Globus pallidus (tissue), 1 donor: ENCODE measurements at regions not wholly inside any gene's neighbourhood (a gene's known extent, or its start where the extent isn't known, plus 50 kb on each side); places are given as distances from the start of the nearest gene placed in this dataset.
A peak's percentile ranks its signal among the peaks of the same experiment; 100 is the strongest.

Experiments
- DNase-seq: peaks from one replicate; pipeline ENCODE4 v3.0.0-alpha.2; 2015; ENCODE audit warnings: low spot score

GRCh38 chr3:168648321-168648720, 552.6 kb upstream of the GOLIM4 start:
- no peak for DNase-seq

- DNase-seq: no peak
Observed at GRCh38 chr3:168647582-168647981, 551.9 kb upstream of the GOLIM4 start.

DNA sequence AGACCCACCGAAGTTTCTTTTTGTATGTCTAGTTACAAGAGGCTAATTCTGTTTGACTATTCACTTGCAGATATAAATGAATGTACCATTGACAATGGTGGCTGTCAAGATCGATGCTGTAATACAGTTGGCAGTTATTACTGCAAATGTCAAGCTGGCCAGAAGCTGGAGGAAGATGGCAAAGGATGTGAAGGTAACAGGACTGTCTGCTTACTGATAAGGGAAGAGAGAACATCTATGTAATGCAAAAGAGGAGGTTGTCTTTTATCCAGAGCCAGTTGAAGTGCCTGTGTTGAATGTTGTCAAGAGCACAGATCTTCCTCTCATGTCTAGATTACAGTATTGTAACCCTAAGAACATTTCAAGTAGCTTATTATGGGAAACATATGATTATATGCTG, 549.5 kb upstream of the GOLIM4 start:
- no peak for DNase-seq

DNA sequence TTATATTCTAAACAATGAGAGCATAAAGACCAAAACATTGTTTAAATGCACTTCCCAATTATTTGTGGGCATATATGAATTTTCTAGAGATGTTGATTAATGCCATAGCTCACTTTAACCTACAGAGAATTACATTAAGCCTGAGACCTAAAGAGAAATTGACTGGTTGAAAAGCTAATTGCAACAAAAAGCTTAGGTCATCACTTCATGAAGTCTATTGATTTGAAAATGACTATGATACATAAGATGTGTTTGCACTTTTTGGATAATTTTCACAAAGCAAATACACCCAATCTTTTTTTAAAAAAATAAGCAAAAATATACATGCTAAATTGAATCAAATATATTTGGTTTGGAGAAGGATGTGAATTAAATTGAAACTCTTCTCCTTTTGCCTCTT, 532.8 kb upstream of the GOLIM4 start:
- DNase-seq: no peak

DNA sequence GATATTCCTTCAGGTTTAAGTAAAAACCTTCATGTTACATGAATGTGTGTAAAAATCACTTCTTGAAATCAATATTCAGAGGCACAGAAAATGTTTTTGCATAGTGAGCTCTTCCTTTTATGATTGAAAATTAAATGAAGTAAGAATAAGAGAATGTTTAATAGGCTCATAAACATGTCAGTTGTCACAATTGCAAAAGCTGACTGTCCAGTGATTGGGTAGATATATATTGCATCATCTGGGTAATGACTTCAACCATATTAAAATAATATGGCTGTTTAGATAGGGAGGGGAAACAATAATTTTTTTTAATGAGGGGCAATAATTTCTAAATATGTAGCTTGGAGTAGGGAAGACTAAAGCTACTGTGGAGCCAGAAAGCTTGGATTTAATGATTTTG, 529.8 kb upstream of the GOLIM4 start:
- DNase-seq: no peak

- DNase-seq: no peak
Observed at GRCh38 chr3:168624892-168625448, 529.2 kb upstream of the GOLIM4 start.

- no peak for DNase-seq
Observed at GRCh38 chr3:168624195-168624594, 528.5 kb upstream of the GOLIM4 start.

DNA sequence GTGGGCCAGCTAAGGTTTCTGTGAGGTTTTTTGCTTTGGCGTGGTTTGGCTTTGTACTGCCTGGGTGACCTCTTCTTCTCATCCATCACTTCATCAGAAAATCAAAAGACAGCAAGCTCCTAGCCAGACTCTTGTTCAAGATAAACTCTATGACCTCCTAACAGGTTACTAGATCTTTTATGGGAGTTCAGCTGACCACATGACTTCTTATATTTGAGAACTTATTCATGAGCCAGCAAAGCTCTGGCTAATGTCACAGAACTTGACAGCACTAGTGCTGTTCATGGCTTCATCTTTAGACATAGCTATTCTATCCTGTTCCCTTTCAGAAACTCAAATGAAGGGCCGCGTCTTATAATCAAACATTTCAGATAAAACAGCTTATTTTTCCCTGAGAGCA, 527.1 kb upstream of the GOLIM4 start:
- no peak for DNase-seq

DNA sequence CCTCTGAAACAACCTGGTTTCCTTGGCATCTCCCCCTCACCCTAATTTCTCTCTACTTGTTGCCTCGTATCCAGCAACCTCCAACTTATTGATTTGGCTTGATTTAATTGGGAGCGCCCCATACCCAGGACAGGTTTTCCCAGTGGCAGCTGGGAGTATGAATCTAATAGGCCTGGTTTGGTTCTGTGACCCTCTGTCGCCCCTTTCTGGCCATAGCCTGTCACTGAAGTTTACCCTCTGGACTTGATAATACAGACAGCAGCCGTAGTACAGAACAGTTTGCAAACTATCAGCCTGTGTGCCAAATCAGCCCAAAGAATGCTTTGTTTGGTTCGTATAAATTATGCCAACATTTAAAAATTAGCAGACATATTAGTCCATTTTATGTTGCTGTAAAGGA, 525.1 kb upstream of the GOLIM4 start:
- peak; percentile 68 for DNase-seq

- DNase-seq: no peak
Observed at GRCh38 chr3:168618827-168619470, 523.2 kb upstream of the GOLIM4 start.

DNA sequence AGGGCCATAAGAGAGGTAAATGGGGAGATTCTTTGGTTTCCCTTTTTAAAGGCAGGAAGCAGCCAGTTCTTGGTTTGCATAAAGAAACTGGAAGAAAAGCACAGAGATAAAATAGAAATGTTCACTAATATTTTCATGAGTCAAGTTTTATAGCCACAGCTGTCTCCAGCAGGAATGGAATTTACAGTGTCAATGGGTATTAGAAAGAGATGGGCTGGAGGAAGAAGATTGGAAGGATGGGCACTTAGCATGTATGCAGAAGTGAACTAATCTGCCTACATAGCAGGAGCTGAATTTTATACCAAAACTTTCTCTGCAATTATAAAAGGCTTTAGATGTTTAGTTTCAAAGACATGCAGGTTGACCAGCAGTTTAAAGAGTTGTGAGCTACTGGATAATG, 521.9 kb upstream of the GOLIM4 start:
- no peak for DNase-seq

DNA sequence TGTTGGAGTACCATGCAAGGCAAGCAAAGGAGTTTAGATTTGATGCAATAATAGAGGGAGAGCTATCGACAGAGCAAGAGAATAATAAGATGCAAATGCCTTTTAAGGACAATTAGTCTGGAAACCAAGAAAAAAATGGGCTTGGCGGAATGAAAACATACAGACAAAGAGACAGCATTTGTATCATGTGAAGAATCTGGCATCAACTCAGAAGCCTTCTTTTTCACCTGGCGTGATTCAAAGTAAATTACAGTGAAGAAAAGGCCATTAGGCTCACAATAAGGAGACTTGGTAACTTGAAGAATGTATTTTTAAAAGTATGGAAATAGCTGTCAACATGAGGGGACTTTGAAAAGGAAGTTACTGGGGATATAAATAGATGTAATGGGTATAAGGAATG, 521.2 kb upstream of the GOLIM4 start:
- DNase-seq: no peak

DNA sequence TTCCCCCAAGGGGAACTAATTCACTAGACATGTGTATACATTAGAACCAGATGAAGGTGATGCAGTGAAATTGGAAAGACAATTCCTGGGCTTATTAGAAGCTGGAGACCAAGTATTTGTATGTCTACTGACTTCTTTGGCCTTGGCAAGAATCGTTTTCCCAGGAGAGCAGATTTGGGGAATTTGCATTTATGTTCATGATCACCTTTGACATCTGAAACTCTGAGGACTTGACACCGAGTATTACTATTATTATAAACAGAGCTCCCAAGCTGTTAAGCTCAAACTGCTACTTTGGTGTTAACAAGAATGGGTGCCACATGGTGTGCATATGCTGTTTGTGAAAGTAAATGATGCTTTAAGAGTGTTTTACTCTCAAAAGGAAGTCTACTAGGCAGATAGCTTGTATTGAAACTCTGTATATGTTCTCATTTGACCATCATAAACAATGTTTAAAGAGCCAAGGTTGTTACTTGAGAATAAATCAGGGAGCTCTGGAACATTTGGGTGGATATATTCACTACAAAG, 519.8 kb upstream of the GOLIM4 start:
- DNase-seq: no peak

GRCh38 chr3:168613151-168613550, 517.4 kb upstream of the GOLIM4 start:
- no peak for DNase-seq

DNA sequence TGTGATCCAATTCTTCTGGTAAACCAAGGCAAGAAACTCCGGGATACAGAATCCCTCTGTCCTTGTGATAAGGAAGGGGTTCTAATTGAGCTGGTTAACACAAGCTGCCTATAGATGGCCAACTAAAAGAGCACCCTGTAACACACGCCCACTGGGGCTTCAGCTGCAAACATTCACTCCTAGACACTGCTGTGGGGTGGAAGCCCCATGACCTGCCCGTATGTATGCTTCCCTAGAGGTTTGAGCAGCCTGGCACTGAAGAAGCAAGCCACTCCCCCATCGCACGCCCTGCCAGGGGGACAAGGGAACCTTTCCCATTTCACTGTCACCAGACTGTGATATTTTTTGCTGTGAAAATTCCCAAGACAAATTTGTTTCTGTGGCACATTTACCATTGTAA, 516.9 kb upstream of the GOLIM4 start:
- no peak for DNase-seq

- DNase-seq: no peak
Observed at GRCh38 chr3:168611826-168612225, 516.1 kb upstream of the GOLIM4 start.

GRCh38 chr3:168608926-168609325, 513.2 kb upstream of the GOLIM4 start:
- no peak for DNase-seq

DNA sequence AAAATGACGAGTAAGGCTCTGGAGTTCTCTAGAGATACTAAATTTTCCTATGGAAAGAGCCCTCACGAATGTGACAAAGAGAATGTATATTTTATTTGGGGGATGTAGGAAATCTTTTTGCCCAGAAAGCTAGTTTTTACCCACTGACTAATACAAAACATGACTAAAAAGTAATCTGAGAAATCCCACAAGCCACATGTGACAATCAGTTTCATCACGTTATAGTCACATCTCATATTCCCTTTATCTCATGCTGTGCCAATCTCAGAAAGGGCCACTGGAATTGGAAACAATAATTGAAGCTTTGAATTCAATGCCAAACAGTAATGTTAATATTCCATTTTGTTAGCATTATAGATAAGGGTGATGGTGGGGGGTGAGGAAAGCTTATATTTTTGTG, 509.0 kb upstream of the GOLIM4 start:
- DNase-seq: no peak

DNA sequence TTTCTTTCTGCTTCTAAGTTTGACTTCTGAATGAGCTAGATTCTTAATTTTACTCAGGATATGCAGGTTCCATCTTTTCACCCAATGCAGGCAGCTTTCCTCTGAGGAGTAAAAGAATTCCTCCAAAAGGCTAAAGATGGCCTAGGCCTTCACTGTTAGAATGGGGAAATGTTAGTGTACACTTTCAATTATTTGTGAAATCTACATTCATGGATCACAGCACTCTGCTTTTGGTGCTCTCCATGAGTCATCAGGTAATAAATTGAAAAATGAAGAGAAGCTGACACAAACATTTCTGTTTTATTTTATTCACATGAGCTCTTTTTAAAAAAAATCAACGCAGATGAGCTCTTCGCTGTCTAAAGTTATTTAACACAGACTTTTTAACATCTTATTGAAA, 502.5 kb upstream of the GOLIM4 start:
- no peak for DNase-seq

GRCh38 chr3:168596175-168596823, 500.6 kb upstream of the GOLIM4 start:
- no peak for DNase-seq

DNA sequence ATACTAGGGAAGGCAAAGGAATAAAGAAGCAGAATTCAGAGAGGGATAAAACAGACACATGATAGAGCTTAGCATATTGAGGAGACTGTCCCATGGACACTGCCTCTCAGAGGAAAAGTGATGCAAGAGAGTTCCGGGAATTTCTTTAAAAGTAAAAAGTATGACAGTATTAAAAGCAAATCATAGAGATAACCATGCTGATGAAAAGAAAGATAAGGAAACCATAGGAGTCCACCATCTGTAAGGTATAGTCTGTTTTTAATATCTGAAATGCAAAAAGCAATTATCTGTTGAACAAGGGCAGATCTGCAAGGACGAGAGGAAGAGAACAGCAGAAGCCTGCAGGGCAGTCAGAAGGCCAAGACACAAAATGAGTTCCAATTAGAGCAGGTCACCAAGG, 495.9 kb upstream of the GOLIM4 start:
- DNase-seq: no peak

DNA sequence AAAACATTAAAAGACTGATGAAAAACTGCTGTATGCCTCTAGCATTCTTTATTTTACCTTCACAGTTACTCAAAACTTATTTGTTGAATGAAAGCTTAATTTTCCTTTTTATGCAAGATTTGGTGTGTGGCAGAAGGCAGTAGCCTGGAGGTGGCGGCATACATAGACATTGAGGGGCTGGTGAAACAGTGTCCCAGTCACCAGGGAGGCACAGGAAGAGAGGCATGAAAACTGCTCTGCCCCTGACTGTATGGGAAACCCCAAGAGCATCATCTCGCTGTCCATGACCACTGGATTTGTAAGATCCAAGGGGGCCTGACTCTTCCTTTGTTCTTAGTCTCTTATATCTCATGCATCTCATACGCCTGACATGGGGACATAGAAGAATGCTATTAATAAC, 493.7 kb upstream of the GOLIM4 start:
- DNase-seq: no peak

GRCh38 chr3:168585544-168585943, 489.8 kb upstream of the GOLIM4 start:
- no peak for DNase-seq

DNA sequence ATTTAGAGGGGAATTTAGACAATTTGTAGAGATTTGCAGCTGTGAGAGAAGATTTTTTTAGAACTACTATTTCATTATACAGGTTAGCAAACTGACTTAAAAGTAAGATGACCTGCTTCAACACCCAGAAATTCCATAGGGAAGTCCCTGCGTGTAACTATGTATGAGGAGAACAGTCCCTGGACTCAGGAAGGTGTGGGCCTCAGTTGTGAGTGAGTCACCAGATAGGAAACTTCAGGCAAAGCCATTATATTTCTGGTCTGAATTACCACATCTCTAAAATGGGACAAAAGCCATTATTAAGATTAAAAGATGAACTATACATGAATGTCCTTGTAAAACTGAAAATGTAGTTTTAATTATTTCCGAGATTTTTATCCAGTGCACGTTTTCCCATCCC, 488.3 kb upstream of the GOLIM4 start:
- DNase-seq: no peak
